Mucosa of gallbladder (tissue), 1 donor: ENCODE measurements at regions not wholly inside any gene's neighbourhood (a gene's known extent, or its start where the extent isn't known, plus 50 kb on each side); places are given as distances from the start of the nearest gene placed in this dataset.

Experiments
- DNase-seq: peaks from one replicate; pipeline ENCODE4 v3.0.0-alpha.2; 2020; ENCODE audit warnings: low spot score
- donor health status: DM: no; HTN: no; CAD: no.

GRCh38 chr10:93127642-93128215 is 54.0 kb downstream of the CYP26A1 start:
- peak; percentile 27 for DNase-seq

- no peak for DNase-seq
These were observed 58.3 kb downstream of the CYP26A1 start for GRCh38 chr10:93131986-93132385.

- no peak for DNase-seq
These were observed 64.6 kb downstream of the CYP26A1 start for GRCh38 chr10:93138113-93138870.

GRCh38 chr10:93139059-93139655 is 65.5 kb downstream of the CYP26A1 start:
- DNase-seq = no peak

- DNase-seq = no peak
These were observed 68.8 kb downstream of the CYP26A1 start for GRCh38 chr10:93142534-93142933.

GRCh38 chr10:93143281-93143680 is 69.6 kb downstream of the CYP26A1 start:
- DNase-seq = no peak

- DNase-seq = no peak
These were observed 72.6 kb downstream of the CYP26A1 start for GRCh38 chr10:93146336-93146735.

- DNase-seq = no peak
These were observed 73.6 kb downstream of the CYP26A1 start for GRCh38 chr10:93147281-93147680.

- DNase-seq = no peak
These were observed 74.8 kb downstream of the CYP26A1 start for GRCh38 chr10:93148476-93148875.

- no peak for DNase-seq
These were observed 76.1 kb downstream of the CYP26A1 start for GRCh38 chr10:93149761-93150160.

- no peak for DNase-seq
These were observed 76.6 kb downstream of the CYP26A1 start for GRCh38 chr10:93150289-93150688.

- no peak for DNase-seq
These were observed 77.4 kb downstream of the CYP26A1 start for GRCh38 chr10:93150990-93151547.

- DNase-seq = no peak
These were observed 78.4 kb downstream of the CYP26A1 start for GRCh38 chr10:93152136-93152535.

- DNase-seq = no peak
These were observed 80.8 kb downstream of the CYP26A1 start for GRCh38 chr10:93154531-93154930.

- no peak for DNase-seq
These were observed 86.4 kb downstream of the CYP26A1 start for GRCh38 chr10:93160140-93160539.

GRCh38 chr10:93160829-93161228 is 87.1 kb downstream of the CYP26A1 start:
- DNase-seq = no peak

- DNase-seq = no peak
These were observed 91.7 kb downstream of the CYP26A1 start for GRCh38 chr10:93165367-93165766.

GRCh38 chr10:93166134-93166533 is 92.4 kb downstream of the CYP26A1 start:
- no peak for DNase-seq

GRCh38 chr10:93171837-93172236 is 98.1 kb downstream of the CYP26A1 start:
- no peak for DNase-seq

GRCh38 chr10:93173967-93174845 is 100.5 kb downstream of the CYP26A1 start:
- DNase-seq = no peak

GRCh38 chr10:93175490-93175889 is 101.8 kb downstream of the CYP26A1 start:
- DNase-seq = no peak

- no peak for DNase-seq
These were observed 103.8 kb downstream of the CYP26A1 start for GRCh38 chr10:93177511-93177910.
